Naive thymus-derived CD4-positive, alpha-beta T cell (primary cell): ENCODE measurements at regions not wholly inside any gene's neighbourhood (a gene's known extent, or its start where the extent isn't known, plus 50 kb on each side); places are given as distances from the start of the nearest gene placed in this dataset.

ENCODE experiments used
- ATAC-seq: fragments of 150-1000 bp; cut with Tn5 transposase; 2 replicates; pipeline ENCODE4 v1.10.0; 2021; ENCODE audit warnings: mild to moderate bottlenecking, moderate library complexity
- CTCF ChIA-PET: fragments of 350-600 bp; sonication (Branson Sonifier 250); formaldehyde crosslinking; loops from one replicate; lab custom pipeline; 2021; ENCODE audit warnings: antibody characterized with exemption; lab: Charles Lee
- POLR2A ChIA-PET: fragments of 350-600 bp; sonication (Branson Sonifier 250); formaldehyde crosslinking; loops from one replicate; lab custom pipeline; 2021; ENCODE audit warnings: antibody characterized with exemption, inconsistent platforms; lab: Charles Lee
- DNase-seq, 9 donors: peaks; one replicate each; pipeline versions ENCODE4 v3.0.0 to v3.0.0-alpha.2; 2020 to 2022; ENCODE audit warnings: mixed read lengths in 1 of 9
- H3K27ac ChIP-seq: one replicate; pipeline ENCODE4 v1.7.0; 2013; ENCODE audit warnings: mild to moderate bottlenecking, low read depth, low read length, moderate library complexity
- H3K27me3 ChIP-seq, 2 donors: one replicate each; pipeline ENCODE4 v1.7.0; 2013; ENCODE audit warnings: low read length in 2 of 2, mild to moderate bottlenecking in 2 of 2, moderate library complexity in 2 of 2; ENCODE audit not compliant: control insufficient read depth in 2 of 2, insufficient read depth in 2 of 2
- H3K36me3 ChIP-seq, 3 experiments: 1 replicate in 2 of 3; 2 replicates in 1 of 3; pipeline ENCODE4 v1.7.0; 2013; ENCODE audit warnings: low read length in 3 of 3, mild to moderate bottlenecking in 3 of 3, moderate library complexity in 1 of 3; ENCODE audit not compliant: insufficient read depth in 3 of 3, control insufficient read depth in 2 of 3
- H3K4me1 ChIP-seq, 2 donors: one replicate each; pipeline ENCODE4 v1.7.0; 2013; ENCODE audit warnings: low read length in 2 of 2, mild to moderate bottlenecking in 2 of 2, moderate library complexity in 1 of 2; ENCODE audit not compliant: control insufficient read depth in 2 of 2, insufficient read depth in 2 of 2
- H3K4me3 ChIP-seq: 2 replicates; pipeline ENCODE4 v1.7.0; 2013; ENCODE audit warnings: mild to moderate bottlenecking, low read length
- H3K9me3 ChIP-seq, 3 experiments: 1 replicate in 2 of 3; 2 replicates in 1 of 3; pipeline ENCODE4 v1.7.0; 2013; ENCODE audit warnings: low read length in 3 of 3; ENCODE audit not compliant: control insufficient read depth in 2 of 3
- H3K27ac Mint-ChIP-seq, 9 donors: one replicate each; pipeline ENCODE4 v1.8.0; 2020 to 2022; ENCODE audit warnings: mixed read lengths in 9 of 9, mild to moderate bottlenecking in 8 of 9, moderate library complexity in 5 of 9, inconsistent platforms in 2 of 9
- H3K27me3 Mint-ChIP-seq, 5 donors: one replicate each; pipeline ENCODE4 v1.8.0; 2021 to 2022; ENCODE audit warnings: mixed read lengths in 5 of 5, mild to moderate bottlenecking in 1 of 5
- H3K36me3 Mint-ChIP-seq, 5 donors: one replicate each; pipeline ENCODE4 v1.8.0; 2020 to 2022; ENCODE audit warnings: mixed read lengths in 5 of 5, mild to moderate bottlenecking in 3 of 5, inconsistent platforms in 1 of 5
- H3K4me1 Mint-ChIP-seq, 7 donors: one replicate each; pipeline ENCODE4 v1.8.0; 2020 to 2022; ENCODE audit warnings: mixed read lengths in 7 of 7, mild to moderate bottlenecking in 3 of 7, inconsistent platforms in 1 of 7
- H3K4me3 Mint-ChIP-seq, 10 donors: one replicate each; pipeline ENCODE4 v1.8.0; 2020 to 2022; ENCODE audit warnings: mild to moderate bottlenecking in 10 of 10, mixed read lengths in 10 of 10, moderate library complexity in 6 of 10, inconsistent platforms in 2 of 10
- H3K9me3 Mint-ChIP-seq, 11 donors: one replicate each; pipeline ENCODE4 v1.8.0; 2020 to 2022; ENCODE audit warnings: mixed read lengths in 11 of 11, mild to moderate bottlenecking in 4 of 11, inconsistent platforms in 1 of 11, moderate library complexity in 1 of 11
- intact Hi-C, 2 donors: fragments of 100-400 bp; cut with micrococcal nuclease; formaldehyde crosslinking; loops; one replicate each; pipeline ENCODE4 v1.15.1; 2023

- intact Hi-C loops, result no loop called here
- H3K27me3 Mint-ChIP-seq, result peaks cover 0 to 17% (median 7%) of the 10 kb centered on the region in 5 donors
- H3K4me1 Mint-ChIP-seq, result peaks cover 0 to 2% (median 0%) of the 10 kb centered on the region in 7 donors
- H3K27me3 ChIP-seq, result no peaks in the 10 kb centered on the region
- no peak overlapping the region for H3K4me3 ChIP-seq
- H3K4me1 ChIP-seq, result no peaks in the 10 kb centered on the region
- H3K9me3 ChIP-seq, result no peaks in the 10 kb centered on the region
- H3K36me3 ChIP-seq, result no peaks in the 10 kb centered on the region
- H3K4me3 Mint-ChIP-seq, result no peak overlapping the region
- H3K27ac Mint-ChIP-seq, result no peak overlapping the region
- CTCF ChIA-PET, result no interaction called here
- H3K9me3 Mint-ChIP-seq, result no peaks in the 10 kb centered on the region
- H3K27ac ChIP-seq, result no peak overlapping the region
- peaks cover 0 to 2% (median 0%) of the 10 kb centered on the region in 5 donors for H3K36me3 Mint-ChIP-seq
- POLR2A ChIA-PET, result no interaction called here
- ATAC-seq (no peak), DNase-seq (no peak)
These were observed 58.3 kb upstream of the GALNT2 start for GRCh38 chr1:230008721-230009120.

DNA sequence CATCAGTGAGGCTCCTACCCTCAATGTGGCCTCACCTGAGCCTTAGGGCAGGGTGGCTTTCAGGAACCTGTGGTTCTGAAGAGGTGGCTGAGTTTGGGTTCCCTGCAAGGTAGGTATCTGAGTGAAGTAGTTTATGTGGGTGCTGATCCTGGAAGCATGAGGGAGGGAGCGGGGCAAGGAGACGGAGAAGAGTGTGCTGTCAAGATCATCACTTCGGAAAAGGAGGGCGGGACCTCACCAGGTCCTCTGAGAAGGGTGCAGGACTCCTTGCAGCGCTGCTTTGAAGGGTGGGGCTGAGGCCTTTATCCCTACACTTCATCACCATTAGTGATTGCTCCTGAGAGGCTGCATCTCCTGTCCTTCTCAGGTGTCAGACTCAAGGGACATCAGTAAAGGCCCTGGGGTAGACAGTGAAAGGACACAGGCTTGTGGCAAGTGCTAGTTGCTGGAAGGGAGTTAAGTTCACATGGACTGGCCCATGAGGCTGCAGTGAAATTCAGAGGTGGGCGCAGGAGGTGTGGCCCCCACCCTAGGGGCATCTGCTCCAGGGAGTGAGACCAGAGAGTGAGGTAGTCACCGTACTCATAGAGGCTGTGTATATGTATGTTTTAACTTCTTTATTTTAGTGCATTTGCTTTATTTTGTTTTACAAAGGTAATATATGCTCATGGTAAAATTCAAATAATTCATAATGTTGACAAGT lies 57.3 kb upstream of the GALNT2 start:
- ATAC-seq (no peak), DNase-seq (no peak)
- CTCF ChIA-PET, result no interaction called here
- Histone ChIP-seq H3K9me3 (no peaks in the 10 kb centered on the region), H3K4me1 (no peaks in the 10 kb centered on the region), H3K4me3 (no peak overlapping the region), H3K27me3 (no peaks in the 10 kb centered on the region), H3K36me3 (no peaks in the 10 kb centered on the region), H3K27ac (no peak overlapping the region)
- Mint-ChIP-seq H3K27ac (no peak overlapping the region), H3K4me3 (no peak overlapping the region), H3K36me3 (peaks cover 0 to 2% (median 0%) of the 10 kb centered on the region in 5 donors), H3K27me3 (peaks cover 0 to 17% (median 3%) of the 10 kb centered on the region in 5 donors), H3K9me3 (no peaks in the 10 kb centered on the region), H3K4me1 (no peaks in the 10 kb centered on the region)
- POLR2A ChIA-PET, result no interaction called here
- intact Hi-C loops, result no loop called here

GRCh38 chr1:230010603-230011332 lies 56.3 kb upstream of the GALNT2 start:
- intact Hi-C loops, result no loop called here
- H3K36me3 Mint-ChIP-seq, result peaks cover 0 to 2% (median 0%) of the 10 kb centered on the region in 5 donors
- Histone ChIP-seq H3K27me3 (no peaks in the 10 kb centered on the region), H3K9me3 (no peaks in the 10 kb centered on the region), H3K36me3 (no peaks in the 10 kb centered on the region), H3K27ac (no peak overlapping the region), H3K4me3 (no peak overlapping the region), H3K4me1 (no peaks in the 10 kb centered on the region)
- CTCF ChIA-PET, result no interaction called here
- no peaks in the 10 kb centered on the region for H3K4me1 Mint-ChIP-seq
- no peak overlapping the region for H3K4me3 Mint-ChIP-seq
- H3K27ac Mint-ChIP-seq, result no peak overlapping the region
- ATAC-seq (no peak), DNase-seq (no peak)
- H3K27me3 Mint-ChIP-seq, result peaks cover 0 to 17% (median 3%) of the 10 kb centered on the region in 5 donors
- POLR2A ChIA-PET, result no interaction called here
- H3K9me3 Mint-ChIP-seq, result no peaks in the 10 kb centered on the region

DNA sequence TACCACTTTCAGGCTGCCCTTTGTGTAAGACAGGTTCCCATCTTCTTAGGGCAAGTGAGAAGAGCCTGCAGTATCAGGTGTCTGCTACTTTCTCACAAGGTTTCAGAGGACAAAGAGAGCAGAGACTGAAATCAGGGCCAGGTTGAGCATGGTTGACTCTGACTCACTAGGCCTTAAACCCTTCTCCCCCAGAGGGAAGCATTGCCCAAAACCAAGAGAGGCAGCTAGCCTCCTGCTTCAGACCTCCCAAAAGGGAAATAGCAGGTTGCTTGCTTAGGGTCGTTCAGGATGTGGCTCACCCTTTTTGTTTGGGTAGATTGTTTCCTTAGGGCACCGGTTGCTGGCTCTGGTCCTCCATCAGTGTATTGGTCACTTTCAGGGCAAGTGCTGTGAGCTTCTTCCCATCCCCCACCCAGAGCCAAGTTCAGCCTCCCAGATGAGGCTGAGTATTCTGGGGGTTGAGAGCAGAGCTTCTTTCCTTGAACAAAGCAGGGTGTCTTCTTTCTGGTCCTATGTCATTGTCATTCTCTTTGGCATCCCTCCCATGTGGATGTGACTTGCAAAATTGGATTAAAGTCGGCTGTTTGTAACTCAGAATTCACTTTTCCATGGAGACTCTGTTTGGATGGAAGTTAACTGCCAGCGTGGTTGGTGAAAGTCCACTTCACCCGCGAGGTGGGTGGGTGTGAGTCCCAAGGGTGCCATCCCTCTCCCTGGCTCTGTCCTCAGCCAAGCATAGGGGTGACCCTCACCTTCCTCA lies 55.5 kb upstream of the GALNT2 start:
- H3K36me3 ChIP-seq, result no peaks in the 10 kb centered on the region
- no peak overlapping the region for H3K27ac Mint-ChIP-seq
- no peak overlapping the region for H3K4me3 ChIP-seq
- no peaks in the 10 kb centered on the region for H3K9me3 ChIP-seq
- no peak overlapping the region for H3K4me3 Mint-ChIP-seq
- ATAC-seq, result no peak
- no peaks in the 10 kb centered on the region for H3K4me1 ChIP-seq
- DNase-seq, result no peak
- no peak overlapping the region for H3K27ac ChIP-seq
- CTCF ChIA-PET, result no interaction called here
- no peaks in the 10 kb centered on the region for H3K27me3 ChIP-seq
- no peaks in the 10 kb centered on the region for H3K9me3 Mint-ChIP-seq
- intact Hi-C loops, result no loop called here
- peaks cover 0 to 2% (median 0%) of the 10 kb centered on the region in 5 donors for H3K36me3 Mint-ChIP-seq
- no peaks in the 10 kb centered on the region for H3K4me1 Mint-ChIP-seq
- H3K27me3 Mint-ChIP-seq, result peaks cover 0 to 16% (median 3%) of the 10 kb centered on the region in 5 donors
- POLR2A ChIA-PET, result no interaction called here

GRCh38 chr1:230012093-230012393 lies 55.0 kb upstream of the GALNT2 start:
- POLR2A ChIA-PET, result no interaction called here
- no peak overlapping the region for H3K27ac ChIP-seq
- CTCF ChIA-PET, result no interaction called here
- Mint-ChIP-seq H3K4me1 (no peaks in the 10 kb centered on the region), H3K36me3 (peaks cover 0 to 2% (median 0%) of the 10 kb centered on the region in 5 donors), H3K27ac (no peak overlapping the region), H3K27me3 (peaks cover 0 to 11% (median 3%) of the 10 kb centered on the region in 5 donors), H3K4me3 (no peak overlapping the region), H3K9me3 (no peaks in the 10 kb centered on the region)
- ATAC-seq (no peak), DNase-seq (no peak)
- H3K36me3 ChIP-seq, result no peaks in the 10 kb centered on the region
- no peak overlapping the region for H3K4me3 ChIP-seq
- H3K9me3 ChIP-seq, result no peaks in the 10 kb centered on the region
- H3K27me3 ChIP-seq, result no peaks in the 10 kb centered on the region
- intact Hi-C loops, result no loop called here
- no peaks in the 10 kb centered on the region for H3K4me1 ChIP-seq

GRCh38 chr1:230012741-230013140 lies 54.3 kb upstream of the GALNT2 start:
- intact Hi-C loops, result no loop called here
- H3K4me3 Mint-ChIP-seq, result no peak overlapping the region
- ATAC-seq (no peak), DNase-seq (no peak)
- peaks cover 0 to 13% (median 0%) of the 10 kb centered on the region in 5 donors for H3K27me3 Mint-ChIP-seq
- peaks cover 0 to 2% (median 0%) of the 10 kb centered on the region in 5 donors for H3K36me3 Mint-ChIP-seq
- ChIA-PET CTCF (no interaction called here), POLR2A (no interaction called here)
- Histone ChIP-seq H3K9me3 (no peaks in the 10 kb centered on the region), H3K4me3 (no peak overlapping the region), H3K27me3 (no peaks in the 10 kb centered on the region), H3K36me3 (no peaks in the 10 kb centered on the region), H3K4me1 (no peaks in the 10 kb centered on the region), H3K27ac (no peak overlapping the region)
- no peak overlapping the region for H3K27ac Mint-ChIP-seq
- H3K4me1 Mint-ChIP-seq, result no peaks in the 10 kb centered on the region
- no peaks in the 10 kb centered on the region for H3K9me3 Mint-ChIP-seq
